K562 (cell line): ENCODE measurements at regions not wholly inside any gene's neighbourhood (a gene's known extent, or its start where the extent isn't known, plus 50 kb on each side); places are given as distances from the start of the nearest gene placed in this dataset.

Experiments
- ATAC-seq: fragments of 200-7000 bp; cut with Tn5 transposase; 3 replicates; pipeline ENCODE4 v1.9.1; 2020; ENCODE audit warnings: moderate library complexity
- BruUV-seq: library from RNA; stranded (reverse); fragments of 400-500 nt; replicated peaks from 2 replicates; lab custom pipeline; 2021; lab: Mats Ljungman, UMichigan
- CTCF ChIA-PET: fragments of 300-600 bp; formaldehyde crosslinking; extraction: SDS; loops from one replicate; lab custom pipeline; 2021; ENCODE audit warnings: low intra/inter-chr PET ratio; lab: Yijun Ruan, JAX
- POLR2A ChIA-PET: fragments of 300-600, 350-650 bp; sonication (Branson Sonifier 250); formaldehyde crosslinking; extraction: SDS; loops from one replicate; lab custom pipeline; 2021; ENCODE audit warnings: antibody characterized with exemption, inconsistent platforms; lab: Yijun Ruan, JAX
- DNase-seq, 4 experiments: peaks; one replicate each; pipeline versions ENCODE4 v3.0.0 to v3.0.0-alpha.2; 2011 to 2018; ENCODE audit warnings: low spot score in 3 of 4, mixed read lengths in 3 of 4; ENCODE audit errors: extremely low read depth in 1 of 4
- FAIRE-seq: peaks from 2 replicates; lab custom pipeline; 2011; peaks lifted over from hg19 to GRCh38; lab: Jason Lieb, UNC
- H2AFZ ChIP-seq: 2 replicates; pipeline ENCODE4 v1.6.0; 2011; ENCODE audit warnings: low read depth, low read length, control low read depth, inconsistent platforms
- H3K27ac ChIP-seq: fragments of 200-600 bp; 3 replicates; pipeline ENCODE4 v1.8.0; 2011; ENCODE audit warnings: low read depth, mild to moderate bottlenecking, control low read depth, inconsistent platforms, low read length, moderate library complexity, mixed read lengths; ENCODE audit errors: extremely low read depth
- H3K27me3 ChIP-seq, 2 experiments: fragments of 300-600 bp in 1 of 2; 2 replicates in 1 of 2; 3 replicates in 1 of 2; pipeline versions ENCODE4 v1.6.0 to v1.8.0; 2011; ENCODE audit warnings: inconsistent platforms in 2 of 2, low read length in 2 of 2, mild to moderate bottlenecking in 1 of 2, mixed read lengths in 1 of 2, moderate library complexity in 1 of 2; ENCODE audit not compliant: control insufficient read depth in 2 of 2, insufficient read depth in 2 of 2
- H3K36me3 ChIP-seq: fragments of 300-600 bp; 3 replicates; pipeline ENCODE4 v1.8.0; 2011; ENCODE audit warnings: mild to moderate bottlenecking, low read length, inconsistent platforms; ENCODE audit not compliant: control insufficient read depth, insufficient read depth
- H3K4me1 ChIP-seq, 2 experiments: fragments of 200-600 bp in 1 of 2; replicated peaks in 1 of 2; 2 replicates in 1 of 2; 3 replicates in 1 of 2; pipeline versions ENCODE4 v1.5.1 to v1.8.0; 2011; ENCODE audit warnings: inconsistent platforms in 2 of 2, low read length in 2 of 2, mild to moderate bottlenecking in 1 of 2, mixed read lengths in 1 of 2, moderate library complexity in 1 of 2; ENCODE audit not compliant: control insufficient read depth in 2 of 2, insufficient read depth in 2 of 2
- H3K4me2 ChIP-seq: 2 replicates; pipeline ENCODE4 v1.6.1; 2011; ENCODE audit warnings: low read length, control low read depth, inconsistent platforms, mixed read lengths; ENCODE audit not compliant: insufficient read depth
- H3K4me3 ChIP-seq: fragments of 200-600 bp; sonication (generic), shearing (Covaris generic); 2 replicates; pipeline ENCODE4 v1.5.1; 2016; ENCODE audit warnings: control low read depth, inconsistent platforms
- H3K79me2 ChIP-seq: fragments of 200-600 bp; 3 replicates; pipeline ENCODE4 v1.8.0; 2011; ENCODE audit warnings: low read length, inconsistent platforms; ENCODE audit not compliant: control insufficient read depth, insufficient read depth
- H3K9ac ChIP-seq, 2 experiments: 2 replicates each; pipeline versions ENCODE4 v1.6.0 to v1.6.1; 2011; ENCODE audit warnings: low read depth in 2 of 2, low read length in 2 of 2, control low read depth in 1 of 2, inconsistent platforms in 1 of 2, mild to moderate bottlenecking in 1 of 2, mixed read lengths in 1 of 2; ENCODE audit not compliant: insufficient read depth in 1 of 2
- H3K9me1 ChIP-seq: one replicate; pipeline ENCODE4 v1.6.0; 2011; ENCODE audit warnings: inconsistent platforms, mild to moderate bottlenecking, low read length, moderate library complexity; ENCODE audit not compliant: control insufficient read depth, insufficient read depth
- H3K9me3 ChIP-seq: replicated peaks from 2 replicates; pipeline ENCODE4 v1.5.1; 2011; ENCODE audit warnings: low read depth, low read length, inconsistent platforms; ENCODE audit not compliant: control insufficient read depth, insufficient read depth
- H4K20me1 ChIP-seq: replicated peaks from 2 replicates; pipeline ENCODE4 v1.6.1; 2011; ENCODE audit warnings: low read length, inconsistent platforms, mixed read lengths; ENCODE audit not compliant: control insufficient read depth, insufficient read depth
- FOS ChIP-seq: IDR thresholded peaks from 3 replicates; pipeline ENCODE4 v1.6.1; 2011; ENCODE audit not compliant: insufficient read length; ENCODE audit errors: extremely low read depth
- GABPB1 ChIP-seq: sonication (generic); formaldehyde crosslinking; IDR thresholded peaks from 2 replicates; pipeline ENCODE4 v1.8.0; 2022; ENCODE audit warnings: mild to moderate bottlenecking, missing genetic modification reagents
- KAT2B ChIP-seq: IDR thresholded peaks from one replicate; pipeline ENCODE4 v1.6.1; 2012; ENCODE audit warnings: low read depth, mild to moderate bottlenecking, control low read depth, inconsistent platforms, low read length, moderate library complexity
- KHSRP ChIP-seq: fragments of 450-650 bp; IDR thresholded peaks from 2 replicates; pipeline ENCODE4 v1.6.1; 2017
- MTA3 ChIP-seq: fragments of 450-650 bp; formaldehyde crosslinking; IDR thresholded peaks from 2 replicates; pipeline ENCODE4 v1.6.1; 2017; ENCODE audit warnings: mild to moderate bottlenecking, borderline replicate concordance
- RBM15 ChIP-seq: fragments of 200-400 bp; formaldehyde crosslinking; IDR thresholded peaks from 2 replicates; pipeline ENCODE4 v1.6.1; 2018; ENCODE audit warnings: mild to moderate bottlenecking, low read length, moderate library complexity; ENCODE audit not compliant: insufficient read depth
- SMARCA5 ChIP-seq: fragments of 450-650 bp; IDR thresholded peaks from 2 replicates; pipeline ENCODE4 v1.6.1; 2016
- ZEB2 ChIP-seq: fragments of 450-650 bp; IDR thresholded peaks from 2 replicates; pipeline ENCODE4 v1.6.1; 2016
- ZNF282 ChIP-seq: sonication (generic); formaldehyde crosslinking; IDR thresholded peaks from 2 replicates; pipeline ENCODE4 v1.8.1; 2023; ENCODE audit warnings: missing genetic modification reagents
- ZNF778 ChIP-seq: fragments of 450-650 bp; formaldehyde crosslinking; IDR thresholded peaks from 2 replicates; pipeline ENCODE4 v1.4.0; 2020; ENCODE audit warnings: mild to moderate bottlenecking, moderate library complexity
- WGBS: fragments of 100-300 bp; shearing (Covaris generic); methylation state at CpG from one replicate; pipeline ENCODE4 v1.1.6; 2016; ENCODE audit warnings: low coverage, mixed read lengths; ENCODE audit not compliant: insufficient coverage; ENCODE audit errors: missing lambda C conversion rate; 5-methylcytosine and 5-hydroxymethylcytosine counted together
- in situ Hi-C: fragments of 300-500 bp; cut with MboI; formaldehyde crosslinking; loops from 4 replicates; pipeline ENCODE4 v1.15.0; 2018; ENCODE audit warnings: inconsistent platforms, mixed read lengths
- intact Hi-C: fragments of 100-400 bp; cut with micrococcal nuclease; formaldehyde crosslinking; loops from 2 replicates; pipeline ENCODE4 v1.14.2; 2022
- TF ChIP-seq, protein P1 (sequence below), 2 experiments: IDR thresholded peaks; 2 replicates each; pipeline ENCODE4 v1.6.1; 2011; ENCODE audit warnings: borderline replicate concordance in 1 of 2, control low read depth in 1 of 2, low read depth in 1 of 2, low read length in 1 of 2, mild to moderate bottlenecking in 1 of 2, mixed read lengths in 1 of 2, moderate library complexity in 1 of 2; ENCODE audit not compliant: insufficient read depth in 1 of 2, insufficient read length in 1 of 2, poor library complexity in 1 of 2, severe bottlenecking in 1 of 2; ENCODE audit errors: extremely low read depth in 1 of 2

GRCh38 chr5:84478603-84479002 lies 93.9 kb upstream of the EDIL3 start:
- H3K27ac ChIP-seq = no peak overlapping the region
- FAIRE-seq (no peak), ATAC-seq (no peak), DNase-seq (no peak)
- no peak overlapping the region for H3K4me3 ChIP-seq
- POLR2A ChIA-PET = no interaction called here
- H4K20me1 ChIP-seq = no peaks in the 10 kb centered on the region
- H3K9me1 ChIP-seq = no peaks in the 10 kb centered on the region
- no peaks in the 10 kb centered on the region; the same call in 1 of the 2 replicates for H3K9me3 ChIP-seq
- no peaks in the 10 kb centered on the region for H3K4me1 ChIP-seq
- BruUV-seq = no TSS peak
- 0% methylated on average over 1 of the region's 1 CpG for WGBS
- no peaks in the 10 kb centered on the region for H3K36me3 ChIP-seq
- intact Hi-C loops (no loop called here), in situ Hi-C loops (no loop called here)
- H3K9ac ChIP-seq = no peak overlapping the region
- no peak overlapping the region for H2AFZ ChIP-seq
- TF ChIP-seq GABPB1 (CRISPR knock-in tag) (no peak), ZNF282 (CRISPR knock-in tag) (no peak), ZEB2 (no peak), MTA3 (no peak), KAT2B (no peak), RBM15 (no peak)
- no peaks in the 10 kb centered on the region for H3K79me2 ChIP-seq
- CTCF ChIA-PET = no interaction called here
- no peak overlapping the region for H3K4me2 ChIP-seq
- H3K27me3 ChIP-seq = no peaks in the 10 kb centered on the region

DNA sequence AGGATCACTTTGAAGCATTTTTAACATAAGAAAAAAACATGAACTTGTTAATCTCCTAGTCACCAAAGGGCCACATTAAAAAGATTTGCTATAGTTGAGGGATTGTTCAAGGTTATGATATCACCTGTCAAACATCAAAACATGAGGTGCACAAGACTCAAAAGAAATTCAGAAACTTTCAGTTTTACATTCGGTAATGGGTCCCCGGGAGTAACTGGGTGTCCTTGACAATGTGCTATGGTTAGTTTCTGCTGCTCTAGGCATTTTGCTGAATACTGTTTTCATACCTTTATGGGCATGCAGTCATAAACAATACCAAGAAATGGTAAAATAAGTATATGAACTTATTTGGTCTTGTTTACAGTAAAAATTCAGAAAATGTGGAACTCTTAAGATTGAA lies 92.8 kb upstream of the EDIL3 start:
- ATAC-seq = no peak
- no TSS peak for BruUV-seq
- CTCF ChIA-PET = no interaction called here

More for the DNA sequence above, 92.8 kb upstream of the EDIL3 start:
- POLR2A ChIA-PET = no interaction called here
- no peak for DNase-seq
- TF ChIP-seq ZNF778 (CRISPR knock-in tag) = no peak
- no peak for TF ChIP-seq FOS
- TF ChIP-seq, protein P1, sequence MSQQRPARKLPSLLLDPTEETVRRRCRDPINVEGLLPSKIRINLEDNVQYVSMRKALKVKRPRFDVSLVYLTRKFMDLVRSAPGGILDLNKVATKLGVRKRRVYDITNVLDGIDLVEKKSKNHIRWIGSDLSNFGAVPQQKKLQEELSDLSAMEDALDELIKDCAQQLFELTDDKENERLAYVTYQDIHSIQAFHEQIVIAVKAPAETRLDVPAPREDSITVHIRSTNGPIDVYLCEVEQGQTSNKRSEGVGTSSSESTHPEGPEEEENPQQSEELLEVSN (IDR thresholded peaks at IDR 0.05; ENCODE audit: borderline replicate concordance in 1 of 2, extremely low read depth in 1 of 2, insufficient read depth in 1 of 2, insufficient read length in 1 of 2, low read depth in 1 of 2, low read length in 1 of 2, poor library complexity in 1 of 2, severe bottlenecking in 1 of 2) = no peak
- TF ChIP-seq KHSRP = no peak
- TF ChIP-seq SMARCA5 = no peak
- in situ Hi-C loops = no loop called here
- Histone ChIP-seq H3K36me3 (no peaks in the 10 kb centered on the region), H3K79me2 (no peaks in the 10 kb centered on the region), H3K9ac (no peak overlapping the region), H3K4me3 (no peak overlapping the region), H3K4me2 (no peak overlapping the region), H3K4me1 (no peaks in the 10 kb centered on the region), H2AFZ (no peak overlapping the region), H3K27ac (no peak overlapping the region), H3K9me3 (no peaks in the 10 kb centered on the region; the same call in 1 of the 2 replicates), H3K27me3 (no peaks in the 10 kb centered on the region), H4K20me1 (no peaks in the 10 kb centered on the region), H3K9me1 (no peaks in the 10 kb centered on the region)
- intact Hi-C loops = no loop called here
- 0% methylated on average over 2 of the region's 2 CpGs for WGBS
- no peak for FAIRE-seq
